CD14-positive monocyte (primary cell): ENCODE measurements at regions not wholly inside any gene's neighbourhood (a gene's known extent, or its start where the extent isn't known, plus 50 kb on each side); places are given as distances from the start of the nearest gene placed in this dataset.

Source experiments
- DNase-seq, 3 donors: peaks; one replicate each; pipeline ENCODE4 v3.0.0-alpha.2; 2011 to 2022
- H2AFZ ChIP-seq: 2 replicates; pipeline ENCODE4 v1.6.0; 2012; ENCODE audit warnings: mild to moderate bottlenecking, low read depth, low read length, inconsistent platforms; ENCODE audit not compliant: insufficient read depth, poor library complexity, severe bottlenecking
- H3K27ac ChIP-seq, 2 donors: 1 replicate in 1 of 2; 2 replicates in 1 of 2; pipeline ENCODE4 v1.5.1; 2012 to 2013; ENCODE audit warnings: low read length in 2 of 2, control low read depth in 1 of 2, inconsistent platforms in 1 of 2, low read depth in 1 of 2, mild to moderate bottlenecking in 1 of 2
- H3K27me3 ChIP-seq, 2 donors: one replicate each; pipeline versions ENCODE4 v1.6.0 to v1.6.1; 2011 to 2013; ENCODE audit warnings: low read length in 2 of 2; ENCODE audit not compliant: control insufficient read depth in 2 of 2, insufficient read depth in 2 of 2
- H3K36me3 ChIP-seq, 2 donors: replicated peaks in 1 of 2; 1 replicate in 1 of 2; 2 replicates in 1 of 2; pipeline versions ENCODE4 v1.5.1 to v1.6.1; 2012 to 2013; ENCODE audit warnings: low read length in 2 of 2, control low read depth in 1 of 2, inconsistent platforms in 1 of 2, mild to moderate bottlenecking in 1 of 2; ENCODE audit not compliant: insufficient read depth in 2 of 2, control insufficient read depth in 1 of 2
- H3K4me1 ChIP-seq, 2 donors: 1 replicate in 1 of 2; 2 replicates in 1 of 2; pipeline versions ENCODE4 v1.5.1 to v1.6.1; 2012 to 2013; ENCODE audit warnings: low read length in 2 of 2, control low read depth in 1 of 2, inconsistent platforms in 1 of 2, mild to moderate bottlenecking in 1 of 2, moderate library complexity in 1 of 2; ENCODE audit not compliant: insufficient read depth in 2 of 2, control insufficient read depth in 1 of 2
- H3K4me2 ChIP-seq: replicated peaks from 2 replicates; pipeline ENCODE3; 2012; ENCODE audit warnings: low read length, moderate library complexity, mild to moderate bottlenecking; ENCODE audit not compliant: poor library complexity, severe bottlenecking; ENCODE audit errors: extremely low read depth
- H3K4me3 ChIP-seq, 3 experiments: fragments of 200-600 bp in 1 of 3; sonication (generic) in 1 of 3; replicated peaks in 1 of 3; 1 replicate in 2 of 3; 2 replicates in 1 of 3; pipeline ENCODE4 v1.5.1; 2011 to 2013; ENCODE audit warnings: low read length in 3 of 3, mild to moderate bottlenecking in 3 of 3, control low read depth in 2 of 3, low read depth in 2 of 3, inconsistent platforms in 1 of 3, moderate library complexity in 1 of 3
- H3K79me2 ChIP-seq: 2 replicates; pipeline ENCODE4 v1.6.0; 2012; ENCODE audit warnings: mild to moderate bottlenecking, control low read depth, inconsistent platforms, low read length, moderate library complexity; ENCODE audit not compliant: insufficient read depth
- H3K9ac ChIP-seq: 2 replicates; pipeline ENCODE4 v1.6.0; 2017; ENCODE audit warnings: low read length, mild to moderate bottlenecking; ENCODE audit not compliant: insufficient read depth, poor library complexity, severe bottlenecking
- H3K9me3 ChIP-seq, 2 donors: replicated peaks in 1 of 2; 1 replicate in 1 of 2; 2 replicates in 1 of 2; pipeline versions ENCODE4 v1.5.1 to v1.6.1; 2012 to 2013; ENCODE audit warnings: low read length in 2 of 2, control low read depth in 1 of 2; ENCODE audit not compliant: control insufficient read depth in 1 of 2, insufficient read depth in 1 of 2
- H4K20me1 ChIP-seq: 2 replicates; pipeline ENCODE4 v1.6.0; 2012; ENCODE audit warnings: mild to moderate bottlenecking, low read length, control low read depth, moderate library complexity; ENCODE audit not compliant: insufficient read depth
- H3K27ac Mint-ChIP-seq, 7 donors: one replicate each; pipeline ENCODE4 v1.8.0; 2020; ENCODE audit warnings: mild to moderate bottlenecking in 7 of 7, mixed read lengths in 7 of 7, moderate library complexity in 6 of 7, inconsistent platforms in 2 of 7
- H3K27me3 Mint-ChIP-seq, 3 donors: one replicate each; pipeline ENCODE4 v1.8.0; 2021 to 2022; ENCODE audit warnings: low read depth in 3 of 3, mild to moderate bottlenecking in 3 of 3, mixed read lengths in 3 of 3, moderate library complexity in 3 of 3, inconsistent platforms in 1 of 3
- H3K36me3 Mint-ChIP-seq, 2 donors: one replicate each; pipeline ENCODE4 v1.8.0; 2020; ENCODE audit warnings: mixed read lengths in 2 of 2, inconsistent platforms in 1 of 2, mild to moderate bottlenecking in 1 of 2
- H3K4me1 Mint-ChIP-seq: one replicate; pipeline ENCODE4 v1.8.0; 2020; ENCODE audit warnings: mild to moderate bottlenecking, mixed read lengths
- H3K4me3 Mint-ChIP-seq, 2 donors: one replicate each; pipeline ENCODE4 v1.8.0; 2020; ENCODE audit warnings: mild to moderate bottlenecking in 2 of 2, mixed read lengths in 2 of 2, moderate library complexity in 1 of 2
- H3K9me3 Mint-ChIP-seq, 7 donors: one replicate each; pipeline ENCODE4 v1.8.0; 2020 to 2022; ENCODE audit warnings: mixed read lengths in 7 of 7, mild to moderate bottlenecking in 6 of 7, moderate library complexity in 6 of 7, inconsistent platforms in 2 of 7
- WGBS: methylation state at CpG from one replicate; pipeline ENCODE4 v1.1.5; 2013; ENCODE audit warnings: missing lambda C conversion rate; ENCODE audit not compliant: insufficient coverage; 5-methylcytosine and 5-hydroxymethylcytosine counted together
- intact Hi-C, 2 donors: fragments of 100-400 bp; cut with micrococcal nuclease; formaldehyde crosslinking; loops; one replicate each; pipeline versions ENCODE4 v1.15.0 to v1.15.1; 2023
- TF ChIP-seq, protein P1 (sequence below): fragments of 200-600 bp; IDR thresholded peaks from one replicate; pipeline ENCODE4 v1.8.0; 2022; ENCODE audit warnings: antibody characterized with exemption, mild to moderate bottlenecking

- no CpG with 5 or more reads among the region's 2 CpGs for WGBS
- Histone ChIP-seq H3K9ac (no peak overlapping the region), H3K9me3 (no peaks in the 10 kb centered on the region), H4K20me1 (no peaks in the 10 kb centered on the region), H3K4me2 (no peak overlapping the region), H3K4me1 (no peaks in the 10 kb centered on the region), H3K27ac (no peak overlapping the region), H3K27me3 (no peaks in the 10 kb centered on the region), H3K36me3 (no peaks in the 10 kb centered on the region), H3K79me2 (no peaks in the 10 kb centered on the region), H3K4me3 (no peak overlapping the region), H2AFZ (no peak overlapping the region)
- Mint-ChIP-seq H3K27ac (no peak overlapping the region), H3K9me3 (peaks cover 0 to 6% (median 0%) of the 10 kb centered on the region in 7 donors), H3K4me3 (no peak overlapping the region), H3K4me1 (no peaks in the 10 kb centered on the region), H3K27me3 (peaks cover 0 to 3% (median 1%) of the 10 kb centered on the region in 3 donors), H3K36me3 (no peaks in the 10 kb centered on the region)
- intact Hi-C loops = no loop called here
- DNase-seq = no peak
- TF ChIP-seq, protein P1, sequence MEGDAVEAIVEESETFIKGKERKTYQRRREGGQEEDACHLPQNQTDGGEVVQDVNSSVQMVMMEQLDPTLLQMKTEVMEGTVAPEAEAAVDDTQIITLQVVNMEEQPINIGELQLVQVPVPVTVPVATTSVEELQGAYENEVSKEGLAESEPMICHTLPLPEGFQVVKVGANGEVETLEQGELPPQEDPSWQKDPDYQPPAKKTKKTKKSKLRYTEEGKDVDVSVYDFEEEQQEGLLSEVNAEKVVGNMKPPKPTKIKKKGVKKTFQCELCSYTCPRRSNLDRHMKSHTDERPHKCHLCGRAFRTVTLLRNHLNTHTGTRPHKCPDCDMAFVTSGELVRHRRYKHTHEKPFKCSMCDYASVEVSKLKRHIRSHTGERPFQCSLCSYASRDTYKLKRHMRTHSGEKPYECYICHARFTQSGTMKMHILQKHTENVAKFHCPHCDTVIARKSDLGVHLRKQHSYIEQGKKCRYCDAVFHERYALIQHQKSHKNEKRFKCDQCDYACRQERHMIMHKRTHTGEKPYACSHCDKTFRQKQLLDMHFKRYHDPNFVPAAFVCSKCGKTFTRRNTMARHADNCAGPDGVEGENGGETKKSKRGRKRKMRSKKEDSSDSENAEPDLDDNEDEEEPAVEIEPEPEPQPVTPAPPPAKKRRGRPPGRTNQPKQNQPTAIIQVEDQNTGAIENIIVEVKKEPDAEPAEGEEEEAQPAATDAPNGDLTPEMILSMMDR = no peak
These were observed 105.5 kb upstream of the GK2 start for GRCh38 chr4:79513576-79513975.

DNA sequence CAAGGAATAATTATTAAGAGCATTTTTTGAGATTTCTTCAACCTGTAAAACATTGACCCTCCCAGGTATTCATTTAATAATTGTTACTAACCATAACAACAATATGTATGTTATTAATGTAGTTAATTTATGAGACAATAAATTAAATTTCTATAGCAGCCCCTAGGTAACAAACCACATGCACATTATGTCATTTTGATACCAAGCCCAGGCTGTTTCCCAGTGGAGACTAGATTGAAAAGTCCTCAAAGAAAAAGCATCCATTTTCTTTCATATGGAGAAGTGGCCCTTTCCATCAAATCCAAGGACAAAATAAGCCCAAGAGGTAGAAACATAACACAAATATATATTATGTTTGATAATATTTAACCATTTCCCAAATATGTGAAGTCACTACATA lies 104.3 kb upstream of the GK2 start:
- no peaks in the 10 kb centered on the region for H3K9me3 ChIP-seq
- intact Hi-C loops = no loop called here
- H3K4me3 ChIP-seq = no peak overlapping the region
- no peak overlapping the region for H3K4me2 ChIP-seq
- no peaks in the 10 kb centered on the region for H3K4me1 ChIP-seq
- TF ChIP-seq, protein P1 = no peak
- H3K4me1 Mint-ChIP-seq = no peaks in the 10 kb centered on the region
- DNase-seq = no peak
- H3K9me3 Mint-ChIP-seq = peaks cover 0 to 2% (median 0%) of the 10 kb centered on the region in 7 donors
- no peak overlapping the region for H3K9ac ChIP-seq
- H3K27ac ChIP-seq = no peak overlapping the region
- no peaks in the 10 kb centered on the region for H3K36me3 ChIP-seq
- no peak overlapping the region for H3K4me3 Mint-ChIP-seq
- H3K27me3 Mint-ChIP-seq = peaks cover 0 to 3% (median 1%) of the 10 kb centered on the region in 3 donors
- H3K36me3 Mint-ChIP-seq = no peaks in the 10 kb centered on the region
- no peak overlapping the region for H2AFZ ChIP-seq
- no peaks in the 10 kb centered on the region for H3K79me2 ChIP-seq
- no peaks in the 10 kb centered on the region for H3K27me3 ChIP-seq
- no peaks in the 10 kb centered on the region for H4K20me1 ChIP-seq
- no peak overlapping the region for H3K27ac Mint-ChIP-seq
